H1 (cell line): ENCODE measurements at regions not wholly inside any gene's neighbourhood (a gene's known extent, or its start where the extent isn't known, plus 50 kb on each side); places are given as distances from the start of the nearest gene placed in this dataset.

ENCODE experiments used
- BACH1 ChIP-seq: IDR thresholded peaks from 2 replicates; pipeline ENCODE4 v1.6.1; 2012; ENCODE audit warnings: low read length, improper control_type of control experiment
- CHD7 ChIP-seq: fragments of 300-600 bp; sonication (generic); IDR thresholded peaks from 2 replicates; pipeline ENCODE4 v1.7.1; 2012; ENCODE audit warnings: low read length, moderate library complexity, mild to moderate bottlenecking, inconsistent platforms; ENCODE audit not compliant: insufficient replicate concordance
- MAFK ChIP-seq: IDR thresholded peaks from 2 replicates; pipeline ENCODE4 v1.6.1; 2012; ENCODE audit warnings: low read depth, mild to moderate bottlenecking, improper control_type of control experiment, low read length

GRCh38 chr6:15908871-15909270 lies 220.0 kb upstream of the MYLIP start (continued):
- no peak for TF ChIP-seq CHD7
- no peak for TF ChIP-seq MAFK
- TF ChIP-seq BACH1: no peak
